PC-9 (cell line): ENCODE measurements at regions not wholly inside any gene's neighbourhood (a gene's known extent, or its start where the extent isn't known, plus 50 kb on each side); places are given as distances from the start of the nearest gene placed in this dataset.

Experiments used
- CTCF ChIP-seq: fragments of 200-600 bp; sonication (generic); conservative IDR thresholded peaks from 2 replicates; pipeline ENCODE4 v1.6.1; 2017; ENCODE audit warnings: mixed run types, antibody characterized with exemption, mild to moderate bottlenecking, moderate library complexity
- EZH2 ChIP-seq: fragments of 200-600 bp; sonication (generic); IDR thresholded peaks from 2 replicates; pipeline ENCODE4 v1.8.0; 2017; ENCODE audit warnings: antibody characterized with exemption, low read depth

- TF ChIP-seq CTCF (no peak), EZH2 (no peak)
Observed at GRCh38 chr2:81940266-81940955, 1635.9 kb upstream of the LRRTM1 start.
